Retinal pigment epithelial cell (primary cell): ENCODE measurements at regions not wholly inside any gene's neighbourhood (a gene's known extent, or its start where the extent isn't known, plus 50 kb on each side); places are given as distances from the start of the nearest gene placed in this dataset.
"Not testable (repeated sequence)": the region's sequence is repeated elsewhere in the genome, so short reads cannot be mapped to it uniquely, and the experiment has no call there.

Experiments used
- DNase-seq: peaks from one replicate; pipeline ENCODE4 v3.0.0-alpha.2; 2010; ENCODE audit warnings: low read depth
- H3K4me3 ChIP-seq: 2 replicates; pipeline ENCODE4 v1.5.1; 2011; ENCODE audit warnings: mild to moderate bottlenecking, low read length, control low read depth, moderate library complexity
- TF ChIP-seq, protein P1 (sequence below): conservative IDR thresholded peaks from 2 replicates; pipeline ENCODE4 v1.5.1; 2011; ENCODE audit warnings: low read depth, low read length, control low read depth, inconsistent platforms

DNA sequence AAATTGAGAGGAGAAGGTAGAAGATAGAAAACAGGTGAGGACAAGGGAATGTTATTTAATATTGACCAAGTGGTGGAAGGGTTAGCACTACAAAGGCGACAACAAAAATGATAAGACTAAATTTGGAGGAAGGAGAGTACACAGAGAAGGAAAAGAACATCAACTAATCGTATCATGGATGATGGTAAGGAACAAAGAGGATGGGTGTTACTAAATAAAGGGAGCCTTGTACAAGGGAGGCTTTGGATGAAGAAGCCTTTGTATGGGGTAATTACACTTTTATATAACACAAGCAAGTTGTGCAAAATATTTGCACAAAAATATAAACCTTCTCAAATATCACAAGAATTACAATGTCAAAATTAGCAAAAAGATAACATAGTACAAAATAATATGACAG lies 125.7 kb downstream of the ZNF608 start:
- TF ChIP-seq, protein P1, sequence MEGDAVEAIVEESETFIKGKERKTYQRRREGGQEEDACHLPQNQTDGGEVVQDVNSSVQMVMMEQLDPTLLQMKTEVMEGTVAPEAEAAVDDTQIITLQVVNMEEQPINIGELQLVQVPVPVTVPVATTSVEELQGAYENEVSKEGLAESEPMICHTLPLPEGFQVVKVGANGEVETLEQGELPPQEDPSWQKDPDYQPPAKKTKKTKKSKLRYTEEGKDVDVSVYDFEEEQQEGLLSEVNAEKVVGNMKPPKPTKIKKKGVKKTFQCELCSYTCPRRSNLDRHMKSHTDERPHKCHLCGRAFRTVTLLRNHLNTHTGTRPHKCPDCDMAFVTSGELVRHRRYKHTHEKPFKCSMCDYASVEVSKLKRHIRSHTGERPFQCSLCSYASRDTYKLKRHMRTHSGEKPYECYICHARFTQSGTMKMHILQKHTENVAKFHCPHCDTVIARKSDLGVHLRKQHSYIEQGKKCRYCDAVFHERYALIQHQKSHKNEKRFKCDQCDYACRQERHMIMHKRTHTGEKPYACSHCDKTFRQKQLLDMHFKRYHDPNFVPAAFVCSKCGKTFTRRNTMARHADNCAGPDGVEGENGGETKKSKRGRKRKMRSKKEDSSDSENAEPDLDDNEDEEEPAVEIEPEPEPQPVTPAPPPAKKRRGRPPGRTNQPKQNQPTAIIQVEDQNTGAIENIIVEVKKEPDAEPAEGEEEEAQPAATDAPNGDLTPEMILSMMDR: no peak
- H3K4me3 ChIP-seq: no peak overlapping the region

DNA sequence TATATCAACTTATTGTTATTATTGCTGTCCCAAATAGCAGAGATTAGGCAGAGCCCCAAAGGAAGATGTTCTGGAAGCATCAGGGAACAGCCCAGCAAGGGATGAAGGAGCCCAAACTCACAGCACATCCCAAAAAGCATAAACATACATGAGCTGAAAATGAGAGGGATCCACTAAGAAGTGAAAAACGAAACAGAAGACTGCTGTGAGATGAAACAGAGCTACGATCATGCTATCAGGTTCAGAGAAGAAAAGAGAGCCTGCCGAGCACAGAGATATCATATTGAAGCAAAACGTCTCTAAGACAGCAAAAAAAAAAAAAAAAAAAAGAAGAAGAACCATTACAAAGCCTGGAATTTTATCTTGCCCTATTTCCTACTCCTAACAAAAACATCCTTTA lies 127.3 kb downstream of the ZNF608 start:
- TF ChIP-seq, protein P1: no peak
- DNase-seq: no peak
- no peak overlapping the region for H3K4me3 ChIP-seq

More for the DNA sequence above, 125.7 kb downstream of the ZNF608 start:
- DNase-seq: no peak

DNA sequence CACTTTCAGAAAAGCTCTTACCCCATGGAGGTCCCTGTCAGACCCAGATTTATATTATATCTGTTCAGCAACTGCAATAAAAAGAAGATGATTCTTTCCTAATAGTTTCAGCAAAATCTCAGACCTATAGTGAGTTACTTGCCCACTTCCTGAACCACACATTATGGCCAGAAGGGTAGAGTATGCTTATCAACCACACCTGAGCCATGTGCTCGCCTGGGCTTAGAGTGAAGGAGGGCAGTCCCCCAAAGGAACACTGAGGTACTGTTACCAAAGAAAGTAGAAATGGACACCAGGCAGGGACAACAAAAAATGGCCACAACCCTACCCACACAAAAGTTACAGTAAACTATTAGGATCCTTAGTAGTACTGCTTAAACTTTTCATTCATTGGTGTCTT lies 128.7 kb downstream of the ZNF608 start:
- no peak overlapping the region for H3K4me3 ChIP-seq
- TF ChIP-seq, protein P1: no peak
- DNase-seq: no peak

DNA sequence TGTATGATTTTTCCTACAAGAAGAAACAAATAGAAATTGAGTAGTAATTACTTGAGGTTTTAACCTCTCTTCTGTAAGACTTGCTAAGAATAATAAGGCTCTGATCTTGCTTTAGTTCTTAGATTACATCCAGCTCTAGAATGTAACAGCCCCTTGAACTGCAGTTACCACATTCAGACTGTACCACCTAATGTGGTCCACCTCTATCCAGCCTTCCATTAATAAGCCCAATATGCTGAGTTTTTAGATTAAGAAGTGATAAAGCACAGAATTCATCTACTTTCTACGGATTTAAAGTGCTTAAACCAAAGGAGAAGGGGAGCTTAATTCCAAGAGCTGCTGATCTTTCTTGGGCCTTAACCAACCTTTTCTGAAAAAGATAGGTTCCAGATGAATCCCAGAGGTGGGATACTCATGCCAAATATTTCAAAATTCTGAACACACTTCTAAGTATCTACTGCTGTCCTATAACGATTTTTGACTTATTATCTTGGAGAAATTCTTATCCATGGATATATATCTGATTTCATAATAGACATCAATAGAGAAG lies 131.5 kb downstream of the ZNF608 start:
- TF ChIP-seq, protein P1: no peak

DNA sequence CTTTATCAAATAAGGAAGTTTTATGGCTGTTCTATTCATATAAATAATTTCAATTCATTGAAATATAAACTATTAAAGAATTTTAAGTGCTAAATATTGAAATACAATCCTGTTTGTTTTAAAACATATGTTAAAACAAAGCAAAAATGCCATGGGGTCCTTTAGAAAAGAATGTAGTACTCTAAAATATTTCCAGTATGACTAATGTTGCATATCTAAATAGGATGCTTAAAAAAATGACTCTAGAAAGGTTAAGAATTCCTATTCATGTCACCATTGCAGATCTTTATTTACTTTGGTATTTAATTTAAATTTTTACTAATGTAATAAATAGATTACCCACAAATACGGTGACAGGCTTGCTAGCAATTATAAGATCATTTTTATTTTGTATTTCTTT lies 132.3 kb downstream of the ZNF608 start:
- TF ChIP-seq, protein P1: no peak
- H3K4me3 ChIP-seq: no peak overlapping the region
- no peak for DNase-seq

More for the DNA sequence above, 131.5 kb downstream of the ZNF608 start:
- no peak overlapping the region for H3K4me3 ChIP-seq
- no peak for DNase-seq

DNA sequence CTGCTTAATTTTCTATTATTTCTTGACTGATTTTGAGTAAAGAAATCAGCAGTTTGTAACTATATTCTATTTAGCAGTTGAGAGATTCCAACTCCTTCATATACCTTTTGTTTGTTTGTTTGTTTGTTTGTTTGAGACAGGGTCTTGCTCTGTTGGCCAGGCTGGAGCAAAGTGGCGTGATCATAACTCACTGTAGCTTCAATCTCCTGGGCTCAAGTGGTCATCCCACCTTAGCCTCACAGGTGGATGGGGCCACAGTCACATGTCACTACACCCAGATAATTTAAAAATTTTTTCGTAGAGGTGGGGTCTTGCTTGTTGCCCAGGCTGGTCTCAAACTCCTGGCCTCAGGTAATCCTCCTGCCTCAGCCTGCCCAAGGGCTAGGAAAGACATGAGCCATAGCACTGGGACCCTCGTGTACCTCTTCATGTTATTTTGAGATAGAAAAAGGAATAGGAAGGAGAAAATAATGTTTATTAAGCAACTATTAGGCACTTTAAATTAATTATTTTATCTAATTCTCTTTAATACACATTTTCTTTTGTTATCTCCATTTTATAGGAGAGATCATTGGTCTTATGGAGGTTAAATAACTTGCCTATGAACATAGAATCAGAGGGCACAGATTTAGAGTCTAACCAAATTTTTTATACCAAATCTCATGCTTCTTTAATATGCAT lies 133.0 kb downstream of the ZNF608 start:
- TF ChIP-seq, protein P1: no peak
- no peak for DNase-seq
- H3K4me3 ChIP-seq: no peak overlapping the region

DNA sequence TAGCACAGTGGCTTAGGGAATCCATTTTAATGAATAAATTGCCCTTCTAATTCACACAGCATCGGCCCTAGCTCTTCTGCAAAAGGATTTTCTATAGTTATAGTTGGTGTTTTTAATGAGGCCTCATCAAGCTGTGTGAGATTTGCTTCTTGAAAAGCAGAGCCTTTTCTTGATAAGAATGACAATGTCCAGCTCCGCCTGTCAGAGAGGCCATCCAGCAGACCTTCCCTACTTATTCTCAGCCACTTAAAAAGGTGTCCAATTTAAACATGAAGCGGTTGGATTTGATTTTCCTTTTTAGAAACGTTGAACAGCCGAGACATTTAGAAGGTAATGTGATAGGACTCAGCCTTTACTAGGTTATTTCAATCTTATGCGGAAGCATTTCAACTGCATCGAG lies 134.4 kb downstream of the ZNF608 start:
- no peak for DNase-seq
- H3K4me3 ChIP-seq: no peak overlapping the region
- TF ChIP-seq, protein P1: no peak

DNA sequence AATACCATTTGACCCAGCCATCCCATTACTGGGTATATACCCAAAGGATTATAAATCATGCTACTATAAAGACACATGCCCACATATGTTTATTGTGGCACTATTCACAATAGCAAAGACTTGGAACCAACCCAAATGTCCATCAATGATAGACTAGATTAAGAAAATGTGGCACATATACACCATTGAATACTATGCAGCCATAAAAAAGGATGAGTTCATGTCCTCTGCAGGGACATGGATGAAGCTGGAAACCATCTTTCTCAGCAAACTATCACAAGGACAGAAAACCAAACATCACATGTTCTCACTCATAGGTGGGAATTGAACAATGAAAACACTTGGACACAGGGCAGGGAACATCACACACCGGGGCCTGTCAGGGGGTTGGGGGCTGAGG lies 135.2 kb downstream of the ZNF608 start:
- DNase-seq, H3K4me3 ChIP-seq: not testable (repeated sequence)

DNA sequence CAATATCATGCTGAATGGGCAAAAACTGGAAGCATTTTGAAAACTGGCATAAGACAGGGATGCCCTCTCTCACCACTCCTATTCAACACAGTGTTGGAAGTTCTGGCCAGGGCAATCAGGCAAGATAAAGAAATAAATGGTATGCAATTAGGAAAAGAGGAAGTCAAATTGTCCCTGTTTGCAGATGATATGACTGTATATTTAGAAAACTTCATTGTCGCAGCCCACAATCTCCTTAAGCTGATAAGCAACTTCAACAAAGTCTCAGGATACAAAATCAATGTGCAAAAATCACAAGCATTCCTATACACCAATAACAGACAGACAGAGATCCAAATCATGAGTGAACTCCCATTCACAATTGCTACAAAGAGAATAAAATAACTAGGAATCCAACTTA lies 136.8 kb downstream of the ZNF608 start:
- not testable (repeated sequence) for H3K4me3 ChIP-seq, DNase-seq
